ENCODE measurements at regions not wholly inside any gene's neighbourhood (a gene's known extent, or its start where the extent isn't known, plus 50 kb on each side); places are given as distances from the start of the nearest gene placed in this dataset.
"Not testable (repeated sequence)": the region's sequence is repeated elsewhere in the genome, so short reads cannot be mapped to it uniquely, and the experiment has no call there.

GRCh38 chr6:169367507-169367906 lies 113.9 kb upstream of the THBS2 start:
- no peak for DNase-seq
- H3K4me1 Mint-ChIP-seq (ENCODE audit: low read depth) = no peaks in the 10 kb centered on the region
- no peak overlapping the region for H3K4me3 Mint-ChIP-seq
- no peaks in the 10 kb centered on the region for H3K27me3 Mint-ChIP-seq (ENCODE audit: low read depth)
- no peak for ATAC-seq
- no peaks in the 10 kb centered on the region for H3K36me3 Mint-ChIP-seq (ENCODE audit: insufficient read depth)
- H3K9me3 Mint-ChIP-seq = no peaks in the 10 kb centered on the region

GRCh38 chr6:169366258-169366901 lies 112.7 kb upstream of the THBS2 start:
- no peaks in the 10 kb centered on the region for H3K27me3 Mint-ChIP-seq (ENCODE audit: low read depth)
- DNase-seq (no peak), ATAC-seq (no peak)
- H3K9me3 Mint-ChIP-seq = no peaks in the 10 kb centered on the region
- H3K4me1 Mint-ChIP-seq (ENCODE audit: low read depth) = no peaks in the 10 kb centered on the region
- no peaks in the 10 kb centered on the region for H3K36me3 Mint-ChIP-seq (ENCODE audit: insufficient read depth)
- no peak overlapping the region for H3K4me3 Mint-ChIP-seq

- no peak for ATAC-seq
- no peaks in the 10 kb centered on the region for H3K36me3 Mint-ChIP-seq (ENCODE audit: insufficient read depth)
- H3K9me3 Mint-ChIP-seq = no peaks in the 10 kb centered on the region
- H3K27me3 Mint-ChIP-seq (ENCODE audit: low read depth) = no peaks in the 10 kb centered on the region
- DNase-seq = no peak
- no peak overlapping the region for H3K4me3 Mint-ChIP-seq
- H3K4me1 Mint-ChIP-seq (ENCODE audit: low read depth) = no peaks in the 10 kb centered on the region
Observed at GRCh38 chr6:169365567-169366257, 112.1 kb upstream of the THBS2 start.

GRCh38 chr6:169363590-169363989 lies 109.9 kb upstream of the THBS2 start:
- H3K4me1 Mint-ChIP-seq (ENCODE audit: low read depth) = no peaks in the 10 kb centered on the region
- ATAC-seq (no peak), DNase-seq (no peak)
- H3K9me3 Mint-ChIP-seq = no peaks in the 10 kb centered on the region
- H3K36me3 Mint-ChIP-seq (ENCODE audit: insufficient read depth) = no peaks in the 10 kb centered on the region
- peaks cover 3% of the 10 kb centered on the region for H3K27me3 Mint-ChIP-seq (ENCODE audit: low read depth)
- no peak overlapping the region for H3K4me3 Mint-ChIP-seq

DNA sequence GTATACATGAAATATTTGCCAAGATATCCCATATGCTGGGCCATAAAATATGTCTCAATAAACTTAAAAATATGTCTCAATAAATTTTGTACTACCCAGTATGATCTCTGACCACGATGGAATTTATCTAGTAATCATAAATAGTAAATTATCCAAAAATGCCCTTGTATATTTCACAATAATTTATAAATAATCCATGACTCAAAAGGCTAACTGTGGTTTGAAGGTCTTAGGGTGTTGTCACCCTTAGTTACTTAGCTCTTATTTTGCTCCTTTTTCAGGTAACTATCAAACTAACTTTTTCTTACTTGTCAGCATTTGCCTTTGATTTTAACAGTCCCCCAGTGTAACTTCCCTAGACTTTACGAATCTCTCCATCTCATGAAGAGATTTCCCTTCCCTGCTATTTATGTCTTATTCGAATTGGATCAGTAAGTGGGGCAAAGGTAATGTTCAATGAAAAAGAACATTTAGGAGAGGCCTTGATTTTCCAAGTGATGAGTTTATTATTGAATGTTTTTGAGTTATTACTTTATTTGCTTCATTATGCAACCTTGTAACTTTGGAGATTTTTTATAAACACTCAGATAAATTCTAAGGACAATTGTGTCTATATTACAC lies 109.0 kb upstream of the THBS2 start:
- Mint-ChIP-seq H3K36me3 (ENCODE audit: insufficient read depth) (no peaks in the 10 kb centered on the region), H3K4me3 (no peak overlapping the region), H3K9me3 (no peaks in the 10 kb centered on the region), H3K4me1 (ENCODE audit: low read depth) (no peaks in the 10 kb centered on the region), H3K27me3 (ENCODE audit: low read depth) (peaks cover 5% of the 10 kb centered on the region)
- no peak for DNase-seq
- no peak for ATAC-seq

- H3K4me3 Mint-ChIP-seq; DNase-seq; H3K4me1 Mint-ChIP-seq (ENCODE audit: low read depth); ATAC-seq; H3K36me3 Mint-ChIP-seq (ENCODE audit: insufficient read depth): not testable (repeated sequence)
- Mint-ChIP-seq H3K27me3 (ENCODE audit: low read depth) (peaks cover 32% of the 10 kb centered on the region), H3K9me3 (peaks cover 11% of the 10 kb centered on the region)
Observed at GRCh38 chr6:169355001-169355400, 101.4 kb upstream of the THBS2 start.

- Mint-ChIP-seq H3K36me3 (ENCODE audit: insufficient read depth) (no peaks in the 10 kb centered on the region), H3K4me1 (ENCODE audit: low read depth) (no peaks in the 10 kb centered on the region), H3K9me3 (no peaks in the 10 kb centered on the region), H3K27me3 (ENCODE audit: low read depth) (peaks cover 3% of the 10 kb centered on the region), H3K4me3 (no peak overlapping the region)
- ATAC-seq (no peak), DNase-seq (no peak)
Observed at GRCh38 chr6:169345146-169345545, 91.5 kb upstream of the THBS2 start.

- Mint-ChIP-seq H3K9me3 (no peaks in the 10 kb centered on the region), H3K4me3 (no peak overlapping the region), H3K27me3 (ENCODE audit: low read depth) (peaks cover 3% of the 10 kb centered on the region), H3K36me3 (ENCODE audit: insufficient read depth) (no peaks in the 10 kb centered on the region), H3K4me1 (ENCODE audit: low read depth) (no peaks in the 10 kb centered on the region)
- ATAC-seq (no peak), DNase-seq (no peak)
Observed at GRCh38 chr6:169344750-169345065, 91.1 kb upstream of the THBS2 start.

DNA sequence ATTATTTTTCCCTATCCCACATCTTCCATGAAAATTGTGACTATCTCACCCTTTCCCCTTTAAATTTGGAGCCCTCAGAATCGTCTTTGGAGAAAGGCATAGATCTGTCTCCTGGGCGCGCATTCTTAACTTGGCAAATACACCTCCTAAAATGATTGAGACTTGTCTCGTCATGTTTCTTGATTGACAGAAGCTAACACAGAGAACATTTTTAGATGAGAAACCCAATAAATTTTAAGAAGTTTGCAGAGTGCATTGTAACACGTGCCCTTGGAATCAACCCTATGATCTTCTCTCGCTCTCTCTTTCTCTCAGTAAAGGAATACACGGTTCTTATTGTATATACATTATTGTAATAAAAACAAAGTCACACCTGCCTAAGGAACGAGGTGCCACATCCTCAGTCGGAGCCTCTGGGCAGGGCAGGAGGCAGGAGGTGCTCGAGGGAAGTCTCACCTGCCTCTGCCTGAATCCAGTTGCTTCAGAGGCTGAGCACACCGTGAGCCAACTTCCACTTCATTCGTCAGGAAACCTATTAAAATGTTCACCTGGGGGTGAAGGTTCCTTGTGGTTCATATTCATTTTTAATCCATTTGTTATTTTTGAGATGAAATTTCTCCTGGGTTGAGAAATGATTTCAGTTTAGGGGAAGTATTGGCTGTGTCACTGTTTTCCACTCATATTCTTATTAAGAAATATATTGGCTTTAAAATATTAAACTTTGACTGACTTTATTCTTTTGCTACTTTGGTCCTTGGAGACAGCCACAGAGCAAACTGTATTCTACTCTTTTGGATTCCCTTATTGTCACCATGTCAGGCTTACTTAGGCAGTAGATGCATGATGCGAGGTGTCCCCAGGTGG lies 90.5 kb upstream of the THBS2 start:
- Mint-ChIP-seq H3K4me3 (no peak overlapping the region), H3K4me1 (ENCODE audit: low read depth) (no peaks in the 10 kb centered on the region), H3K36me3 (ENCODE audit: insufficient read depth) (no peaks in the 10 kb centered on the region), H3K27me3 (ENCODE audit: low read depth) (peaks cover 3% of the 10 kb centered on the region), H3K9me3 (no peaks in the 10 kb centered on the region)
- DNase-seq = no peak
- no peak for ATAC-seq

- no peaks in the 10 kb centered on the region for H3K9me3 Mint-ChIP-seq
- ATAC-seq (no peak), DNase-seq (no peak)
- H3K36me3 Mint-ChIP-seq (ENCODE audit: insufficient read depth) = no peaks in the 10 kb centered on the region
- H3K4me1 Mint-ChIP-seq (ENCODE audit: low read depth) = no peaks in the 10 kb centered on the region
- H3K4me3 Mint-ChIP-seq = no peak overlapping the region
- peaks cover 3% of the 10 kb centered on the region for H3K27me3 Mint-ChIP-seq (ENCODE audit: low read depth)
Observed at GRCh38 chr6:169342710-169343109, 89.1 kb upstream of the THBS2 start.

- DNase-seq (no peak), ATAC-seq (no peak)
- Mint-ChIP-seq H3K4me1 (ENCODE audit: low read depth) (no peaks in the 10 kb centered on the region), H3K9me3 (no peaks in the 10 kb centered on the region), H3K36me3 (ENCODE audit: insufficient read depth) (no peaks in the 10 kb centered on the region), H3K27me3 (ENCODE audit: low read depth) (peaks cover 3% of the 10 kb centered on the region), H3K4me3 (no peak overlapping the region)
Observed at GRCh38 chr6:169341706-169342105, 88.1 kb upstream of the THBS2 start.

- DNase-seq (no peak), ATAC-seq (no peak)
- H3K27me3 Mint-ChIP-seq (ENCODE audit: low read depth) = peaks cover 3% of the 10 kb centered on the region
- no peaks in the 10 kb centered on the region for H3K4me1 Mint-ChIP-seq (ENCODE audit: low read depth)
- H3K9me3 Mint-ChIP-seq = no peaks in the 10 kb centered on the region
- H3K36me3 Mint-ChIP-seq (ENCODE audit: insufficient read depth) = no peaks in the 10 kb centered on the region
- no peak overlapping the region for H3K4me3 Mint-ChIP-seq
Observed at GRCh38 chr6:169341065-169341464, 87.4 kb upstream of the THBS2 start.

DNA sequence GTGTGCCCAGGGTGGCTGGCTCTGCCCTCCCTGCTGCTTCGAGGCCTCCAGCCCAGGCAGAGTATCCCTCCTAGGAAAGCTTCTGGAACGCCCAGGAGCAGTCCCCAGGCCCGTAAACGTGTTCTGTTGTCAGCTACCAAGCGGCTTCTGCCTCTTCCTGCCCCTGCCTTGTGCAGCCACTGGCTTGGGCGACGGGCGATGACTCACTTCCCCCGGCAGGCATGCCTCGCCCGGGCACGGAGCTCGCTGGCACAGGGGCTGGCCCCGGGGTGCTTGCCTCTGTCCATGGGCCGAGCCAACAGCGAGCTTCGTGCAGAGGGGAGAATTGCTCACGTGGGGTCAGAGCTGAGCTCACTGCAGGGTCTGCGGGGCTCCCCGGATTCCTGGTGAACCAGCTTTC lies 86.7 kb upstream of the THBS2 start:
- H3K4me1 Mint-ChIP-seq (ENCODE audit: low read depth) = no peaks in the 10 kb centered on the region
- peaks cover 3% of the 10 kb centered on the region for H3K27me3 Mint-ChIP-seq (ENCODE audit: low read depth)
- no peak overlapping the region for H3K4me3 Mint-ChIP-seq
- H3K9me3 Mint-ChIP-seq = no peaks in the 10 kb centered on the region
- no peaks in the 10 kb centered on the region for H3K36me3 Mint-ChIP-seq (ENCODE audit: insufficient read depth)
- no peak for ATAC-seq
- no peak for DNase-seq

- DNase-seq = no peak
- ATAC-seq = no peak
- Mint-ChIP-seq H3K9me3 (no peaks in the 10 kb centered on the region), H3K36me3 (ENCODE audit: insufficient read depth) (no peaks in the 10 kb centered on the region), H3K4me3 (no peak overlapping the region), H3K4me1 (ENCODE audit: low read depth) (no peaks in the 10 kb centered on the region), H3K27me3 (ENCODE audit: low read depth) (peaks cover 3% of the 10 kb centered on the region)
Observed at GRCh38 chr6:169339731-169340309, 86.2 kb upstream of the THBS2 start.
